D721Med (cell line): ENCODE measurements at regions not wholly inside any gene's neighbourhood (a gene's known extent, or its start where the extent isn't known, plus 50 kb on each side); places are given as distances from the start of the nearest gene placed in this dataset.

ENCODE experiments used
- DNase-seq: peaks from one replicate; pipeline ENCODE4 v3.0.0; 2011; ENCODE audit warnings: low spot score; ENCODE audit not compliant: insufficient read length
- FAIRE-seq: peaks from 2 replicates; lab custom pipeline; 2011; peaks lifted over from hg19 to GRCh38; lab: Jason Lieb, UNC
- TF ChIP-seq, protein P1 (sequence below): IDR thresholded peaks from 2 replicates; pipeline ENCODE4 v1.5.1; 2012; ENCODE audit warnings: mild to moderate bottlenecking, control low read depth; ENCODE audit not compliant: insufficient read depth; ENCODE audit errors: missing control alignments

DNA sequence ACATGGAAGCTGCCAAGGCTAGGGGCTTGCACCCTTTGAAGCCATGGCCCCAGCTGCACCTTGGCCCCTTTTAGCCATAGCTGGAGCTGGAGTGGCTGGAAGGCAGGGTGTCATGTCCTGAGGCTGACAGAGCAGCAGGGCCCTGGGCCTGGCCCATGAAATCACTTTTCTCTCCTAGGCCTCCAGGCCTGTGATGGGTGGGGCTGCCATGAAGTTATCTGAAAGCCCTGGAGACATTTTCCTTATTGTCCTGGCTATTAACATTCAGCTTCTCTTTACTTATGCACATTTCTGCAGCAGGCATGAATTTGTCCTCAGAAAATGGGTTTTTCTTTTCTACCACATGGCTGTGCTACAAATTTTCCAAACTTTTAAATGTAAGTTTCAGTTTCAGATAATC lies 106.9 kb upstream of the ELMO1 start:
- DNase-seq (no peak), FAIRE-seq (no peak)
- TF ChIP-seq, protein P1, sequence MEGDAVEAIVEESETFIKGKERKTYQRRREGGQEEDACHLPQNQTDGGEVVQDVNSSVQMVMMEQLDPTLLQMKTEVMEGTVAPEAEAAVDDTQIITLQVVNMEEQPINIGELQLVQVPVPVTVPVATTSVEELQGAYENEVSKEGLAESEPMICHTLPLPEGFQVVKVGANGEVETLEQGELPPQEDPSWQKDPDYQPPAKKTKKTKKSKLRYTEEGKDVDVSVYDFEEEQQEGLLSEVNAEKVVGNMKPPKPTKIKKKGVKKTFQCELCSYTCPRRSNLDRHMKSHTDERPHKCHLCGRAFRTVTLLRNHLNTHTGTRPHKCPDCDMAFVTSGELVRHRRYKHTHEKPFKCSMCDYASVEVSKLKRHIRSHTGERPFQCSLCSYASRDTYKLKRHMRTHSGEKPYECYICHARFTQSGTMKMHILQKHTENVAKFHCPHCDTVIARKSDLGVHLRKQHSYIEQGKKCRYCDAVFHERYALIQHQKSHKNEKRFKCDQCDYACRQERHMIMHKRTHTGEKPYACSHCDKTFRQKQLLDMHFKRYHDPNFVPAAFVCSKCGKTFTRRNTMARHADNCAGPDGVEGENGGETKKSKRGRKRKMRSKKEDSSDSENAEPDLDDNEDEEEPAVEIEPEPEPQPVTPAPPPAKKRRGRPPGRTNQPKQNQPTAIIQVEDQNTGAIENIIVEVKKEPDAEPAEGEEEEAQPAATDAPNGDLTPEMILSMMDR: no peak

- DNase-seq (no peak), FAIRE-seq (no peak)
- TF ChIP-seq, protein P1: no peak
These were observed 109.0 kb upstream of the ELMO1 start for GRCh38 chr7:37557571-37558209.

DNA sequence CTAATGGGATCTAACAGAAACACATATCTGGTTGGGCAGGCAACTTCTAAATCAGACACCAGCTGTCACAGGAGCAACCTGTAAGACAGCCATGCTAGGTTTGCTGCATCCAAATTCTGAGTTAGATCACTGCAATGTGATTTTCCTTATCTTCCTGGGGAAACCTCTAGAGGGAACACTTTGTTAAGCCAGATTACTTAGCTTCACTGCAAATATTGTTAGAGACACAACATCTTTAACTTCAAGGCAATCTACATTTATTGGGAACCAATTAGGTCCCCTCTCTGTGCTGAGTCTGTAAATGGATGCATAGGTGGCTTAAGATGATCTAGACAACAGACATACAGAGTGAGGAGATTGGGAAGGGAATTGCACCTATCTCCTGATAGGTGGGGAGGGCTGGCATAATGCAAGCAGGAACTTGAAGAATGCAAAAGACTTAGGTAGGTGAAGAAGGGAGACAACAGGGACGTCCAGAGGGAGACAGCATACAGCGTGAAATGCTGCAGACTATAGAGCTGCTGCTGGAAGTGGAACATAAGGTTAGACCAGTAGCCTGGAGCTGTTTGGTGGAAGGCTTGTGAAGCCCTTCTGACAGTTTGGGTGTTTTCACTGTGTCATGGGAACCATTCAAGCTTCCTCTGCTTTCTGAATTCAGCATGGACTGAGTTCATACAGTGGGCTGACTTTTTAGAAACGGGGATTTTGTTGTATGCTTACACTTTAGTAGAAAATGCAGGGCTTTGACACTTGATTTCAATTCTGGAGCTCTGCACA lies 109.8 kb upstream of the ELMO1 start:
- TF ChIP-seq, protein P1: no peak
- FAIRE-seq: no peak
- DNase-seq: no peak

- FAIRE-seq (no peak), DNase-seq (no peak)
- TF ChIP-seq, protein P1: no peak
These were observed 113.4 kb upstream of the GPR141 start for GRCh38 chr7:37570145-37570544.

DNA sequence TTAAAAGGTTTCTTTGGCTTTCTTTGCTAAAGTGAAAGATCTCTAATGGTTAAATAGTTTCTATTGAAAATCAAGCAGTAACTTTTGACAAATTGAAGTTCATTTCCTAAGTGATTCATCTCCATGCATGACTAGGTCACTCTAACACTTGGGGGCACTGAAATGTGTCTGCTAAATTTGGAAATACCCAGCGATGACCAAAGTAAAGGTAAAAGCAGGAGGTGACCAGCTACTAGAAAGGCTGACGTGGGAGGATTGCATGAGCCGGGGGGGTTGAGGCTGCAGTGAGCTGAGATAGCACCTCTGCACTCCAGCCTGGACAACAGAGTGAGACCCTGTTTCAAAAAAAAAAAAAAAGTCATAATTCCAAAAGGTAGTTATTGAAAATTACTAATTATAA lies 111.8 kb upstream of the GPR141 start:
- no peak for FAIRE-seq
- TF ChIP-seq, protein P1: no peak
- DNase-seq: no peak

GRCh38 chr7:37577412-37577811 lies 106.2 kb upstream of the GPR141 start:
- no peak for FAIRE-seq
- TF ChIP-seq, protein P1: no peak
- DNase-seq: no peak

GRCh38 chr7:37577901-37578300 lies 105.7 kb upstream of the GPR141 start:
- no peak for FAIRE-seq
- DNase-seq: no peak
- TF ChIP-seq, protein P1: no peak
